Transverse colon (tissue), 3 donors: ENCODE measurements at regions not wholly inside any gene's neighbourhood (a gene's known extent, or its start where the extent isn't known, plus 50 kb on each side); places are given as distances from the start of the nearest gene placed in this dataset.

Source experiments
- EP300 ChIP-seq: sonication (generic); formaldehyde crosslinking; IDR thresholded peaks from one replicate; pipeline ENCODE4 v1.6.1; 2017; ENCODE audit warnings: antibody characterized with exemption, low read depth
- POLR2A ChIP-seq: fragments of 450-650 bp; IDR thresholded peaks from one replicate; pipeline ENCODE4 v1.6.1; 2016; ENCODE audit warnings: antibody characterized with exemption, mild to moderate bottlenecking, moderate library complexity
- POLR2AphosphoS5 ChIP-seq, 3 donors: sonication (generic); formaldehyde crosslinking; IDR thresholded peaks; one replicate each; pipeline ENCODE4 v1.6.1; 2016; ENCODE audit warnings: antibody characterized with exemption in 3 of 3

- TF ChIP-seq EP300 = no peak
- no peak for TF ChIP-seq POLR2A
- TF ChIP-seq POLR2AphosphoS5 (IDR thresholded peaks at IDR 0.05) = no peak
Observed at GRCh38 chr5:10891193-10891592, 130.2 kb upstream of the DAP start.
